ENCODE measurements at regions not wholly inside any gene's neighbourhood (a gene's known extent, or its start where the extent isn't known, plus 50 kb on each side); places are given as distances from the start of the nearest gene placed in this dataset.

DNA sequence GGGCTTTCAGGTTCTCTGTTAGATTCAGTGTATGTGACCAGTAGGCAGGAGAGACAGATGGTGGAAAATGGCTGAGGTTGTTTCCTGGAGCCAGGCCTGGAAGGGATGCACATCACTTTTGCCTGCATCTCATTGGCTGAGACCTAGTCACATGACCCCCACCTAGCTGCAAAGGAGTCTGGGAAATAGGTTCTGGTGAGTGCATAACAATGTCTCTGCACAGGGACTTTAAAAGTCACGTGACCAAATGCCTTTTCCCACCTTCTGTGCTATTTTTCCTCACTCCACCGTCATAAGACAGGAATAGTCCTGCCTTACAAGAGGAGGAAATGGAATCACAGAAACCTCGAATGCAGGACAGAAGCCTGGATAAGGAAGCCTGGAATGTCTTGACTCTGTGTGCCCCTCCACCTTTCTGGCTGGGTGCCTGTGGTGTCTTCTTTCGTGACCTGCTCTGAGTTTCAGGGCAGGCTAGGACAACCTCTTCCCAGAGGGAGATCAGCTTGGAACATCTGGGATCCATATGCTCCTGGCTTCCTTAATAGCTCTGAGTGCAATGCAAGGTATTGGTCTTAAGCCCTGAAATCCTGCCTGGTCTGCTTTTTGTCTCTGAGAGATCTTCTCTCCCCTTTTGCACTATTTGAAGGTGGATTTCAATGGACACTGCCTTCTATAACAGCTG lies 139.9 kb upstream of the ZNF438 start:
- Histone ChIP-seq H3K9me3 (ENCODE audit: insufficient read depth, low read depth, low read length) (peaks cover 20% of the 10 kb centered on the region; the same call in 1 of the 2 replicates), H3K36me3 (ENCODE audit: insufficient read depth, low read depth, low read length) (no peaks in the 10 kb centered on the region), H3K4me3 (ENCODE audit: low read length) (no peak overlapping the region), H3K27ac (ENCODE audit: low read length) (no peak overlapping the region), H3K4me1 (ENCODE audit: insufficient read depth, low read length) (no peaks in the 10 kb centered on the region), H3K27me3 (ENCODE audit: insufficient read depth, low read length) (no peaks in the 10 kb centered on the region), H3K9ac (ENCODE audit: low read depth, low read length) (no peak overlapping the region)

- H3K27ac ChIP-seq (ENCODE audit: low read length) = no peak overlapping the region
- H3K36me3 ChIP-seq (ENCODE audit: insufficient read depth, low read depth, low read length) = no peaks in the 10 kb centered on the region
- H3K4me3 ChIP-seq (ENCODE audit: low read length) = no peak overlapping the region
- H3K27me3 ChIP-seq (ENCODE audit: insufficient read depth, low read length) = no peaks in the 10 kb centered on the region
- H3K9me3 ChIP-seq (ENCODE audit: insufficient read depth, low read depth, low read length) = peaks cover 20% of the 10 kb centered on the region; the same call in 1 of the 2 replicates
- no peaks in the 10 kb centered on the region for H3K4me1 ChIP-seq (ENCODE audit: insufficient read depth, low read length)
- H3K9ac ChIP-seq (ENCODE audit: low read depth, low read length) = no peak overlapping the region
These were observed 141.3 kb upstream of the ZNF438 start for GRCh38 chr10:31172925-31173324.

GRCh38 chr10:31173752-31174151 lies 142.1 kb upstream of the ZNF438 start:
- H3K9ac ChIP-seq (ENCODE audit: low read depth, low read length) = no peak overlapping the region
- H3K9me3 ChIP-seq (ENCODE audit: insufficient read depth, low read depth, low read length) = peaks cover 20% of the 10 kb centered on the region; the same call in 1 of the 2 replicates
- H3K27me3 ChIP-seq (ENCODE audit: insufficient read depth, low read length) = no peaks in the 10 kb centered on the region
- no peak overlapping the region for H3K4me3 ChIP-seq (ENCODE audit: low read length)
- no peaks in the 10 kb centered on the region for H3K36me3 ChIP-seq (ENCODE audit: insufficient read depth, low read depth, low read length)
- H3K4me1 ChIP-seq (ENCODE audit: insufficient read depth, low read length) = no peaks in the 10 kb centered on the region
- H3K27ac ChIP-seq (ENCODE audit: low read length) = no peak overlapping the region

DNA sequence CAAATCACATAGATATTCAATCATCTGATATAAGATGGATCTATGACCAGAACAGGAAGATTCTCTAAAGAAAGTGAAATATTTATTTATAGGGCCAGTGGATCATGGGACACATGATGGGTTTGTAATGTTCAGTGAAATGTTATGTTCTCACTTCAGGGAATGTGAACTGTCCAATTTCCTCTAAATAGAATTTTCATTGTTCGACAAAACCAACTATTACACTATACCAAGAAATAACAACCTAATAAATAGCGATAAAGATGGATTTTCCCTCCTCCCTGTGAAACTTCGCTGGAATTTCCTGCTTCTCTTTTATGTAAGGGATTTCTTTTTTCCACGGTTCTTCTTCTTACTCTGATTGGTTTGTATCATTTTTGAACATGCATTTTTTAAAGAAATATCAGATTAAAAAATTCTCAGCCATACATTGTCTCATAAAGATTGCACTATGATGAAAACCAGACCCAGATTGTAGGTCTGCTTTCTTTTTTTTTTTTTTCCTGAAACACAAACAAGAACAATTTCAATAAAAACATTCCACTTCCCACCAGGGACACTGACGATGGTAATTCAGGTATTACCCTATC lies 139.8 kb upstream of the ZEB1 start:
- no peak overlapping the region for H3K9ac ChIP-seq (ENCODE audit: low read depth, low read length)
- H3K4me3 ChIP-seq (ENCODE audit: low read length) = no peak overlapping the region
- H3K4me1 ChIP-seq (ENCODE audit: insufficient read depth, low read length) = no peaks in the 10 kb centered on the region
- peaks cover 13% of the 10 kb centered on the region; the same call in 1 of the 2 replicates for H3K9me3 ChIP-seq (ENCODE audit: insufficient read depth, low read depth, low read length)
- H3K27ac ChIP-seq (ENCODE audit: low read length) = no peak overlapping the region
- H3K36me3 ChIP-seq (ENCODE audit: insufficient read depth, low read depth, low read length) = no peaks in the 10 kb centered on the region
- no peaks in the 10 kb centered on the region for H3K27me3 ChIP-seq (ENCODE audit: insufficient read depth, low read length)

- Histone ChIP-seq H3K36me3 (ENCODE audit: insufficient read depth, low read depth, low read length) (no peaks in the 10 kb centered on the region), H3K4me3 (ENCODE audit: low read length) (no peak overlapping the region), H3K9ac (ENCODE audit: low read depth, low read length) (no peak overlapping the region), H3K27ac (ENCODE audit: low read length) (no peak overlapping the region), H3K27me3 (ENCODE audit: insufficient read depth, low read length) (no peaks in the 10 kb centered on the region), H3K4me1 (ENCODE audit: insufficient read depth, low read length) (no peaks in the 10 kb centered on the region; the same call in 1 of the 2 replicates), H3K9me3 (ENCODE audit: insufficient read depth, low read depth, low read length) (no peaks in the 10 kb centered on the region)
These were observed 132.6 kb upstream of the ZEB1 start for GRCh38 chr10:31186225-31187000.

DNA sequence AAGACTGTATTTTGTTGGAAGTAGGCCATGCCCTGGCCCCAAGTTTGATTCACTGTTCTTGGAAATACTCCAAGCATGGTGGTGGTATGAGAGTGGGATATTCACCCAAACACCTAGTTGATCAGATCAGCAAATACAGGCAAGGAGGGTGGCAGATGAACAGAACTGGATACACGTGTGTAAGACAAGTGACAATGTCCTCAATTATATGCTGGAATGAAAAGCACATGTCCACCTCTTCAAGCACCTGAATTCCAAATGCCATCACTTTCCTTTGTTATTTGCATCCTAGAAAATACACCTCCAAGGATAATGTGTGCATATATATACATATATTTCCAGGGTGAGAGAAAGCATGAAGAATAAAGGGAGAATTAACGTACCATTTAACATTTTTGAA lies 131.8 kb upstream of the ZEB1 start:
- no peak overlapping the region for H3K4me3 ChIP-seq (ENCODE audit: low read length)
- no peak overlapping the region for H3K27ac ChIP-seq (ENCODE audit: low read length)
- no peaks in the 10 kb centered on the region for H3K36me3 ChIP-seq (ENCODE audit: insufficient read depth, low read depth, low read length)
- H3K4me1 ChIP-seq (ENCODE audit: insufficient read depth, low read length) = no peaks in the 10 kb centered on the region; the same call in 1 of the 2 replicates
- H3K9me3 ChIP-seq (ENCODE audit: insufficient read depth, low read depth, low read length) = no peaks in the 10 kb centered on the region
- no peaks in the 10 kb centered on the region for H3K27me3 ChIP-seq (ENCODE audit: insufficient read depth, low read length)
- no peak overlapping the region for H3K9ac ChIP-seq (ENCODE audit: low read depth, low read length)

GRCh38 chr10:31187607-31188210 lies 131.3 kb upstream of the ZEB1 start:
- H3K4me1 ChIP-seq (ENCODE audit: insufficient read depth, low read length) = no peaks in the 10 kb centered on the region; the same call in 1 of the 2 replicates
- no peaks in the 10 kb centered on the region for H3K27me3 ChIP-seq (ENCODE audit: insufficient read depth, low read length)
- no peaks in the 10 kb centered on the region for H3K36me3 ChIP-seq (ENCODE audit: insufficient read depth, low read depth, low read length)
- H3K9ac ChIP-seq (ENCODE audit: low read depth, low read length) = no peak overlapping the region
- H3K9me3 ChIP-seq (ENCODE audit: insufficient read depth, low read depth, low read length) = no peaks in the 10 kb centered on the region
- H3K4me3 ChIP-seq (ENCODE audit: low read length) = no peak overlapping the region
- no peak overlapping the region for H3K27ac ChIP-seq (ENCODE audit: low read length)

DNA sequence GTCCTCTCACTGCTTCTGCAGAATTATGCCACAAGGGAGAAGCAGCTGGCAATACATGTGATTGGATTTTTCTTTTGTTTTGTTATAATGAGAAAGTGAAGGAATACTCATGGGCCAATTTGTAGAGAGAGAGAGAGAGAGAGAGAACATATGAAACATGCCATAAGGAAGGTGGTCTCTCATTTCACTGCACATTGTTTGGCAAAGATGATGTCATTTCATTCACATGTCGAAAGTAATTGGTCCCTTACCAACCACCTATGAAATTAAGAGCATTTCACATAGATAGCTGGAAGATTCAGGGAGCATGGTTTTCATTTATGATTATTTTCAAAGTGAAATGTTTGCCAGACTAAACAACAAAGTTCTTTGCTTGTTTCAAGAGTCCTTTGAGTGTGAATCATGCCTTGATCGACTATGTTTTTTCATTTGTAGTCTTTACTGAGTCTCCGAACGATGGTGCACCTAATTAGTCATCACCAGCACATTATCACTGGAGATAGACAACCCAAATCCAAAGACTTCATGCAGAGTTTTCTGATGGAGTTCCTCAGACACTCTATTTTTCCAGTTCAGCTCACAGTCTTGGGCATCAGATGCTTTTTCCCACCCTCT lies 130.1 kb upstream of the ZEB1 start:
- Histone ChIP-seq H3K27ac (ENCODE audit: low read length) (no peak overlapping the region), H3K27me3 (ENCODE audit: insufficient read depth, low read length) (no peaks in the 10 kb centered on the region), H3K9me3 (ENCODE audit: insufficient read depth, low read depth, low read length) (no peaks in the 10 kb centered on the region), H3K4me3 (ENCODE audit: low read length) (no peak overlapping the region), H3K4me1 (ENCODE audit: insufficient read depth, low read length) (no peaks in the 10 kb centered on the region; the same call in 1 of the 2 replicates), H3K36me3 (ENCODE audit: insufficient read depth, low read depth, low read length) (no peaks in the 10 kb centered on the region), H3K9ac (ENCODE audit: low read depth, low read length) (no peak overlapping the region)

- H3K4me3 ChIP-seq (ENCODE audit: low read length) = no peak overlapping the region
- no peaks in the 10 kb centered on the region for H3K9me3 ChIP-seq (ENCODE audit: insufficient read depth, low read depth, low read length)
- H3K27ac ChIP-seq (ENCODE audit: low read length) = no peak overlapping the region
- no peaks in the 10 kb centered on the region for H3K36me3 ChIP-seq (ENCODE audit: insufficient read depth, low read depth, low read length)
- no peak overlapping the region for H3K9ac ChIP-seq (ENCODE audit: low read depth, low read length)
- no peaks in the 10 kb centered on the region; the same call in 1 of the 2 replicates for H3K4me1 ChIP-seq (ENCODE audit: insufficient read depth, low read length)
- no peaks in the 10 kb centered on the region for H3K27me3 ChIP-seq (ENCODE audit: insufficient read depth, low read length)
These were observed 128.5 kb upstream of the ZEB1 start for GRCh38 chr10:31190488-31190887.

DNA sequence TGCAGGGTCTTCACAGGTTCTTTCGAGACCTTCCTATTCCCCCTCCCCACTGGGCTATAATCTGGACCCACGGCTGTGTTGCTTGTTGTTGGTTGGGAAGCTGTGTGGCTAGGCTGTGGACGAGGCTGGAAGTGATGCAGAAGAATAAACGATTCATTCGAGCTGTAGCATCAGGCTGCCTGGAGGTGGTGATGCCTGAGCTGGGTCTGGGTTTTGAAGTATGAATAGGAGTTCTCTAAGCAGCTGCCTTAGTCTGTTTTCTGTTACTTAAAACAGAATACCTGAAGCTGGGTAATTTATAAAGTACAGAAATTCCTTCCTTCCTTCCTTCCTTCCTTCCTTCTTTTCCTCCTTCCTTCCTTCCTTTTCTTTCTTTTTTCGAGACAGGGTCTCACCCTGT lies 126.5 kb upstream of the ZEB1 start:
- no peaks in the 10 kb centered on the region for H3K4me1 ChIP-seq (ENCODE audit: insufficient read depth, low read length)
- H3K36me3 ChIP-seq (ENCODE audit: insufficient read depth, low read depth, low read length) = no peaks in the 10 kb centered on the region
- no peaks in the 10 kb centered on the region for H3K27me3 ChIP-seq (ENCODE audit: insufficient read depth, low read length)
- no peak overlapping the region for H3K9ac ChIP-seq (ENCODE audit: low read depth, low read length)
- H3K27ac ChIP-seq (ENCODE audit: low read length) = no peak overlapping the region
- no peaks in the 10 kb centered on the region for H3K9me3 ChIP-seq (ENCODE audit: insufficient read depth, low read depth, low read length)
- H3K4me3 ChIP-seq (ENCODE audit: low read length) = no peak overlapping the region

- H3K9me3 ChIP-seq (ENCODE audit: insufficient read depth, low read depth, low read length) = no peaks in the 10 kb centered on the region
- no peak overlapping the region for H3K4me3 ChIP-seq (ENCODE audit: low read length)
- no peak overlapping the region for H3K27ac ChIP-seq (ENCODE audit: low read length)
- no peaks in the 10 kb centered on the region for H3K27me3 ChIP-seq (ENCODE audit: insufficient read depth, low read length)
- no peaks in the 10 kb centered on the region for H3K36me3 ChIP-seq (ENCODE audit: insufficient read depth, low read depth, low read length)
- H3K9ac ChIP-seq (ENCODE audit: low read depth, low read length) = no peak overlapping the region
- no peaks in the 10 kb centered on the region for H3K4me1 ChIP-seq (ENCODE audit: insufficient read depth, low read length)
These were observed 124.0 kb upstream of the ZEB1 start for GRCh38 chr10:31194986-31195385.
